Activated CD4-positive, alpha-beta T cell treated with anti-CD3 and anti-CD28 coated beads for 4 hours (primary cell): ENCODE measurements at regions not wholly inside any gene's neighbourhood (a gene's known extent, or its start where the extent isn't known, plus 50 kb on each side); places are given as distances from the start of the nearest gene placed in this dataset.
"Not testable (repeated sequence)": the region's sequence is repeated elsewhere in the genome, so short reads cannot be mapped to it uniquely, and the experiment has no call there.

ENCODE experiments used
- DNase-seq, 2 donors: peaks; one replicate each; pipeline ENCODE4 v3.0.0-alpha.2; 2020

GRCh38 chr10:119996944-119997343 is 104.4 kb downstream of the SEC23IP start:
- DNase-seq = no peak

- no peak for DNase-seq
These were observed 104.9 kb downstream of the SEC23IP start for GRCh38 chr10:119997429-119997828.

- no peak for DNase-seq
These were observed 110.3 kb downstream of the SEC23IP start for GRCh38 chr10:120002785-120003184.

- DNase-seq = no peak
These were observed 113.0 kb downstream of the SEC23IP start for GRCh38 chr10:120005207-120006201.

- no peak for DNase-seq
These were observed 114.7 kb downstream of the SEC23IP start for GRCh38 chr10:120007261-120007660.

GRCh38 chr10:120011359-120012130 is 119.0 kb downstream of the SEC23IP start:
- DNase-seq = no peak

- DNase-seq = no peak
These were observed 119.5 kb downstream of the SEC23IP start for GRCh38 chr10:120012131-120012400.

GRCh38 chr10:120012566-120012965 is 120.0 kb downstream of the SEC23IP start:
- no peak for DNase-seq

GRCh38 chr10:120014031-120014430 is 121.5 kb downstream of the SEC23IP start:
- no peak for DNase-seq

- DNase-seq = no peak
These were observed 122.5 kb downstream of the SEC23IP start for GRCh38 chr10:120015064-120015463.

GRCh38 chr10:120016906-120017305 is 124.4 kb downstream of the SEC23IP start:
- DNase-seq = no peak

- DNase-seq = no peak
These were observed 125.3 kb downstream of the SEC23IP start for GRCh38 chr10:120017733-120018417.

- DNase-seq = no peak
These were observed 126.2 kb downstream of the SEC23IP start for GRCh38 chr10:120018695-120019094.

GRCh38 chr10:120019568-120019967 is 127.0 kb downstream of the SEC23IP start:
- DNase-seq = no peak

GRCh38 chr10:120022357-120022756 is 129.8 kb downstream of the SEC23IP start:
- DNase-seq = no peak

- no peak for DNase-seq
These were observed 141.7 kb downstream of the SEC23IP start for GRCh38 chr10:120034236-120034635.

- DNase-seq = no peak
These were observed 146.5 kb downstream of the SEC23IP start for GRCh38 chr10:120039046-120039445.

GRCh38 chr10:120039826-120040225 is 147.3 kb downstream of the SEC23IP start:
- DNase-seq = no peak

GRCh38 chr10:120041807-120042559 is 149.5 kb downstream of the SEC23IP start:
- DNase-seq = no peak

GRCh38 chr10:120042705-120043104 is 150.2 kb downstream of the SEC23IP start:
- no peak for DNase-seq

- not testable (repeated sequence) for DNase-seq
These were observed 154.8 kb downstream of the SEC23IP start for GRCh38 chr10:120047373-120047772.

- DNase-seq = no peak
These were observed 155.4 kb downstream of the SEC23IP start for GRCh38 chr10:120047926-120048325.

- DNase-seq = no peak
These were observed 155.9 kb downstream of the SEC23IP start for GRCh38 chr10:120048391-120048790.
